Mesothelial cell of epicardium (in vitro differentiated cells): ENCODE measurements at regions not wholly inside any gene's neighbourhood (a gene's known extent, or its start where the extent isn't known, plus 50 kb on each side); places are given as distances from the start of the nearest gene placed in this dataset.
"Not testable (repeated sequence)": the region's sequence is repeated elsewhere in the genome, so short reads cannot be mapped to it uniquely, and the experiment has no call there.

Source experiments
- DNase-seq, 2 experiments: peaks; one replicate each; pipeline ENCODE4 v3.0.0; 2021; ENCODE audit warnings: low spot score in 2 of 2; ENCODE audit not compliant: unreplicated experiment in 2 of 2
- H3K27ac Mint-ChIP-seq: 2 replicates; pipeline ENCODE4 v1.8.0; 2021; ENCODE audit warnings: mixed read lengths
- H3K27me3 Mint-ChIP-seq: 2 replicates; pipeline ENCODE4 v1.8.0; 2021; ENCODE audit warnings: low read depth, mixed read lengths
- H3K36me3 Mint-ChIP-seq: 2 replicates; pipeline ENCODE4 v1.8.0; 2021; ENCODE audit warnings: mixed read lengths
- H3K4me1 Mint-ChIP-seq: 2 replicates; pipeline ENCODE4 v1.8.0; 2021; ENCODE audit warnings: mixed read lengths
- H3K4me3 Mint-ChIP-seq: 2 replicates; pipeline ENCODE4 v1.8.0; 2021; ENCODE audit warnings: mild to moderate bottlenecking, moderate library complexity, mixed read lengths
- H3K9me3 Mint-ChIP-seq: 2 replicates; pipeline ENCODE4 v1.8.0; 2021; ENCODE audit warnings: mixed read lengths
- TF ChIP-seq, protein P1 (sequence below): fragments of 200-600 bp; sonication (generic); IDR thresholded peaks from one replicate; pipeline ENCODE4 v1.5.0; 2021; ENCODE audit warnings: antibody characterized with exemption; ENCODE audit not compliant: unreplicated experiment

- Mint-ChIP-seq H3K4me1 (no peaks in the 10 kb centered on the region), H3K4me3 (no peak overlapping the region), H3K27ac (no peak overlapping the region), H3K9me3 (peaks cover 3% of the 10 kb centered on the region), H3K36me3 (no peaks in the 10 kb centered on the region), H3K27me3 (peaks cover 8% of the 10 kb centered on the region)
- TF ChIP-seq, protein P1, sequence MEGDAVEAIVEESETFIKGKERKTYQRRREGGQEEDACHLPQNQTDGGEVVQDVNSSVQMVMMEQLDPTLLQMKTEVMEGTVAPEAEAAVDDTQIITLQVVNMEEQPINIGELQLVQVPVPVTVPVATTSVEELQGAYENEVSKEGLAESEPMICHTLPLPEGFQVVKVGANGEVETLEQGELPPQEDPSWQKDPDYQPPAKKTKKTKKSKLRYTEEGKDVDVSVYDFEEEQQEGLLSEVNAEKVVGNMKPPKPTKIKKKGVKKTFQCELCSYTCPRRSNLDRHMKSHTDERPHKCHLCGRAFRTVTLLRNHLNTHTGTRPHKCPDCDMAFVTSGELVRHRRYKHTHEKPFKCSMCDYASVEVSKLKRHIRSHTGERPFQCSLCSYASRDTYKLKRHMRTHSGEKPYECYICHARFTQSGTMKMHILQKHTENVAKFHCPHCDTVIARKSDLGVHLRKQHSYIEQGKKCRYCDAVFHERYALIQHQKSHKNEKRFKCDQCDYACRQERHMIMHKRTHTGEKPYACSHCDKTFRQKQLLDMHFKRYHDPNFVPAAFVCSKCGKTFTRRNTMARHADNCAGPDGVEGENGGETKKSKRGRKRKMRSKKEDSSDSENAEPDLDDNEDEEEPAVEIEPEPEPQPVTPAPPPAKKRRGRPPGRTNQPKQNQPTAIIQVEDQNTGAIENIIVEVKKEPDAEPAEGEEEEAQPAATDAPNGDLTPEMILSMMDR, result no peak
- DNase-seq, result no peak
Observed at GRCh38 chr4:37748485-37748884, 62.3 kb upstream of the RELL1 start.

DNA sequence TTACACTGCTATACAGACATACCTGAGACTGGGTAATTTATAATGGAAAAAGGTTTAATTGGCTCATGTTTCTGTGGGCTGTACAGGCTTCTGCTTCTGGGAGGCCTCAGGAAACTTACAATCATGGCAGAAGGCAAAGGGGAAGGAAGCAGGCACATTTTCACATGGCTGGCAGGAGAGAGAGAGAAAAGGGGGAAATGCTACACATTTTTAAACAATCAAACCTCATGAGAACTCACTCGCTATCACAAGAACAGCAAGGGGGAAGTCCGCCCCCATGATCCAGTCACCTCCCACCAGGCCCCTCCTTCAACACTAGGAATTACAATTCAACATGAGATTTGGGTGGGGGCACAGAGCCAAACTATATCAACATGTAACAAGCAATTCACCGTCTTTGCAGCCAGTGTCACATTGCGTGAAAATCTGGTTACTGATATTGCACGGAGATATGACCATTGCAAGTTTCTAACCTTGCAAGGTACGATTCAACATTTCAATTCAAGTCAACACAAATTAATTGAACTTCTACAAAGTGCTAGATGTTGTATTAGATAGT, 61.7 kb upstream of the RELL1 start:
- Mint-ChIP-seq H3K9me3 (peaks cover 3% of the 10 kb centered on the region), H3K4me1 (no peaks in the 10 kb centered on the region), H3K4me3 (no peak overlapping the region), H3K27ac (no peak overlapping the region), H3K36me3 (no peaks in the 10 kb centered on the region), H3K27me3 (peaks cover 8% of the 10 kb centered on the region)
- no peak for DNase-seq
- TF ChIP-seq, protein P1, result no peak

GRCh38 chr4:37746852-37747251, 60.7 kb upstream of the RELL1 start:
- not testable (repeated sequence) for H3K4me1 Mint-ChIP-seq, H3K36me3 Mint-ChIP-seq, H3K27ac Mint-ChIP-seq, H3K27me3 Mint-ChIP-seq, DNase-seq, H3K4me3 Mint-ChIP-seq, H3K9me3 Mint-ChIP-seq

GRCh38 chr4:37745946-37746345, 59.8 kb upstream of the RELL1 start:
- no peak overlapping the region for H3K27ac Mint-ChIP-seq
- H3K9me3 Mint-ChIP-seq, result peaks cover 3% of the 10 kb centered on the region
- no peaks in the 10 kb centered on the region for H3K36me3 Mint-ChIP-seq
- peaks cover 9% of the 10 kb centered on the region for H3K27me3 Mint-ChIP-seq
- no peak overlapping the region for H3K4me3 Mint-ChIP-seq
- DNase-seq, result no peak
- TF ChIP-seq, protein P1, result no peak
- H3K4me1 Mint-ChIP-seq, result no peaks in the 10 kb centered on the region

DNA sequence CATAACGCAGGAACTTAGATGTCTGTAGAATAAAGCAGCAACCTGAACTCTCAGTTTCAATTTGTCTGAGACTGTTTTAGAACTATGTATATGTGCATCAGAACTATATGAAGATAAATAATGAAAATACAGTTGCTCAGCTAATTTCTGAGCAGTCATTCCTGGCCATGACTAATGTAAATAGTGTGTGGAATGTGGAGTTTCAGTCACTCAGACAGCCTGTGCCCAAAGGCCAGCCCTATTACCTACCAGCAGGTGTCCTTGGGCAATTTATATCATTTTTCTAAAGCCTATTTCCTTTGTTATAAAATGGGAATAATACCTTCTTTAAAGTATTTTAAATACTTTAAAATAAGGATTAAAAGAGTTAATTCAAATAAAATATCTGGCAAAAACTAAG, 56.0 kb upstream of the RELL1 start:
- no peak overlapping the region for H3K4me3 Mint-ChIP-seq
- H3K27ac Mint-ChIP-seq, result no peak overlapping the region
- no peak for DNase-seq
- H3K4me1 Mint-ChIP-seq, result peaks cover 8% of the 10 kb centered on the region
- H3K27me3 Mint-ChIP-seq, result peaks cover 8% of the 10 kb centered on the region
- TF ChIP-seq, protein P1, result no peak
- no peaks in the 10 kb centered on the region for H3K36me3 Mint-ChIP-seq
- H3K9me3 Mint-ChIP-seq, result peaks cover 3% of the 10 kb centered on the region

GRCh38 chr4:37741564-37741963, 55.4 kb upstream of the RELL1 start:
- H3K27ac Mint-ChIP-seq, result no peak overlapping the region
- TF ChIP-seq, protein P1, result no peak

More at GRCh38 chr4:37741564-37741963, 55.4 kb upstream of the RELL1 start:
- H3K4me1 Mint-ChIP-seq, result peaks cover 8% of the 10 kb centered on the region
- DNase-seq, result no peak
- no peaks in the 10 kb centered on the region for H3K36me3 Mint-ChIP-seq
- no peak overlapping the region for H3K4me3 Mint-ChIP-seq
- H3K9me3 Mint-ChIP-seq, result peaks cover 3% of the 10 kb centered on the region
- peaks cover 8% of the 10 kb centered on the region for H3K27me3 Mint-ChIP-seq
